GM19043 (cell line): ENCODE measurements at regions not wholly inside any gene's neighbourhood (a gene's known extent, or its start where the extent isn't known, plus 50 kb on each side); places are given as distances from the start of the nearest gene placed in this dataset.
"Not testable (repeated sequence)": the region's sequence is repeated elsewhere in the genome, so short reads cannot be mapped to it uniquely, and the experiment has no call there.

Source experiments
- ATAC-seq: cut with Tn5 transposase; IDR thresholded peaks from one replicate; pipeline ENCODE4 v1.9.1; 2021; ENCODE audit warnings: low read depth; ENCODE audit not compliant: unreplicated experiment

DNA sequence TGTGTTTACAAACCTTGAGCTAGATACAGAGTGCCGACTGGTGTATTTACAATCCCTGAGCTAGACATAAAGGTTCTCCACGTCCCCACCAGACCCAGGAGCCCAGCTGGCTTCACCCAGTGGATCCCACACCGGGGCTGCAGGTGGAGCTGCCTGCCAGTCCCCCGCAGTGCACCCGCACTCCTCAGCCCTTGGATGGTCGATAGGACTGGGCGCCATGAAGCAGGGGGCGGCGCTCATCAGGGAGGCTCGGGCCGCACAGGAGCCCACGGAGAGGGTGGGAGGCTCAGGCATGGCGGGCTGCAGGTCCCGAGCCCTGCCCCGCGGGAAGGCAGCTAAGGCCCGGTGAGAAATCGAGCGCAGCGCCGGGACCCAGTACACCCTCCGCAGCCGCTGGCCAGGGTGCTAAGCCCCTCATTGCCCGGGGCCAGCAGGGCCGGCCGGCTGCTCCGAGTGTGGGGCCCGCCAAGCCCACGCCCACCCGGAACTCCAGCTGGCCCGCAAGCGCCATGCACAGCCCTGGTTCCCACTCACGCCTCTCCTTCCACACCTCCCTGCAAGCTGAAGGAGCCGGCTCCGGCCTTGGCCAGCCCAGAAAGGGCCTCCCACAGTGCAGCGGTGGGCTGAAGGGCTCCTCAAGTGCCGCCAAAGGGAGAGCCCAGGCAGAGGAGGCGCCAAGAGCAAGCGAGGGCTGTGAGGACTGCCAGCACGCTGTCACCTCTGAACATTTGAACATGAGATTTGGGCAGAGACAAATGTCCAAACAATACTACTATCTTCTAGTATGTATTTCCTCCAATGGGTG lies 1820.7 kb downstream of the NCAM2 start:
- ATAC-seq: not testable (repeated sequence)

DNA sequence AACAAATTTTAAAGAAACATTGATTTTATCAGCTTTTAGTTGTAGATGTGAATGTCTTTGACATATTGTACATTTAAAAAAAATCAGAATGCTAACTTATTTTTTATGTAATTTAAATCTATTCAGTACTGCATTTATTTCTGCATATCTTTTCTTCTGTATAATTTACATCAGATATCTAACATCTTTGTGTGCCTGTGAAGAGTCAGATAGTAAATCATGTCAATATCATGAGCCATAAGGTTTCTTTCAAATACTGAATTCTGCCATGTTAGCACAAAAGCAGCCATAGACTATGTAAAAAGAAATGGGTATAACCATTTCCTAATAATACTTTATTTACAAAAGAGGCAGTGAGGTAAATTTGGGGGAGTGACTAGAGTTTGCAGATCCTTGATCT lies 1829.2 kb downstream of the NCAM2 start:
- ATAC-seq: no peak

DNA sequence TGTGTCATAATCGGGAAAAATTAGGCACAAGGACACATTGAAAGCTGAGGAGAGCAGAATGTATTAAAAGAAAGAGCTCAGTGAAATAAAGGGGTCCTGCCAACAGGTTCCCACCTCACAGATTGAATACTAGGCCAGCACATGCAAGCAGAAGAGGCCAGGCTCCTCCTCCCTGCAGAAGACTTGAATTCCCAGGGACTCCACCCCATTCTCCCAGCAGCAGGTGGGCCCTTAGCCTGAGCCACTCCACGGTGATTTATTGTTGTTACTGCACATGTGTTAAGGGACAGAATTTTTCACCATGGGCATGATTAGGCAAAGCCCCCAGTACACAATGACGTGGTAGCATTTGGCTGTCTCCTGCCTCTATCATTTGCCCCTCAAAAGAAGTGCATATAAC lies 1844.7 kb downstream of the NCAM2 start:
- no peak for ATAC-seq

DNA sequence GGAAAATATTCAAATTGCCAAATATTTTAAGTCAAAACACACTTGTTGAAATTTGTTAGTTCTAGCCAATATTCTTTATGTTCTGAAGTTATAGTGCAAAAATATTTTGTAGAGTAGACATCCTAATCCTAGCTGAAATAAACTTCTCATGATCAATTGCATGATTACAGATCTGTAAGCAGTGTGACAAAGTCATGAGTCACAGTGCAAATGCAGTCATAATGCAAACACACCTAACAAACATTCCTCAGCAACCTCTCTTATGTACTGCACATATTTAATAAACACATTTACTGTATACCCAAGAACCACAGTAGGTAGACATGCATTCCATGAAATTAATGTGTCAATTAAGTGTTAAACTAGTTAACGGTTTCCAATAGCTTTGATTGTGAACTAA lies 1857.4 kb downstream of the NCAM2 start:
- no peak for ATAC-seq

DNA sequence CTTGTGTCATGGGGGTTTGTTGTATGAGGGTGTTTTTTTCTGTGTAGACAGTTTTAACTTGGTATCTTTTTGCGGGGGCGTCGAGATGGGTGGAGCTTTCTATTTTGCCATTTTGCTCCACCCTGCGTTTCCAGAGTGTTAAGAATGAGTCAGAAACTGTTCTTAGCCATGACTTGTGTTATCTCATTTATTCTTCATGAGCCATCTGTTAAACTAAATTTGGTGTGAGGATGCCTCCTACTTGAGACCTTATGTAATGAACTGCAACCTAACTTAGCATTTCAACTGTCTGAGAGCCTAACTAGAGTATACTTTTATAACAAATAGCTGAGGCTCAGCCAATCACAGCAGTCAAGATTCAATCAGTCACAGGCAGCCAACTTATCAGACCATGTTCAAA lies 1873.5 kb downstream of the NCAM2 start:
- no peak for ATAC-seq

DNA sequence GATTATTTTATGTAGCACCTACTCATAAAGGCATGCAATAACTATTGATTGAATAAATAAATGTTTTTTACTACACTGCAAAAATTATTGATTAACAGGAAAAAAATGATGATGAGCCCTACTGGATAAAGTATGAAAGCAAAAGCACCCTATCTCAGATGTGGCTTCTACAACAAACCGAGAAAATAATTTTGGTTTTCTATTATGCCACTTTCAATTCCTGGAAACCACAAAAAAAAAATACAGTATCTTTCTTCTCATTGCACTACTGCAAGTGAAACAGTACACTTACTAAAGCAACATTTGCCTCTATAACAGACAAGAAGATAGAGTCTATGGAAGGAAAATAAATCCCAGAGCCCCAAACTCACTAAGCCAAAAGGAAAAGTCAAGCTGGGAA lies 1882.4 kb downstream of the NCAM2 start:
- ATAC-seq: no peak

DNA sequence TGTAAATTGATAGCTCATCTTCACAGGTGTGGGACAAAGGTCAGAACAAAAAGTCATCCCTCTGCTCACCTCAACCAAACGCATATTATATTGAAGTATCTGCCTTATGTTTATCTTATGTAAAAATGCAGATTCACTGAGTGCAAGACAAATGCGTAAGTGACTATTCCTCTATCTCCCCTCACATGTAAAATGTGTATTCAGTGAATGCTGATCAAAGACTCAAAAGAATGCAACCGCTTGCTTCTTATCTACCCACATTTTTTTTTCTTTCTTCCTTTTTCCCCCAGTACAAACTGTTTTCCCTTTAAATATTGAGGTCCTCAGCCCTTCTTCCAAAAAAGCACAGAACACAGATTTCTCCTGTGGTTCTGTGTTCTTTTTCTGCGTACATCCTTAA lies 1882.9 kb downstream of the NCAM2 start:
- no peak for ATAC-seq

DNA sequence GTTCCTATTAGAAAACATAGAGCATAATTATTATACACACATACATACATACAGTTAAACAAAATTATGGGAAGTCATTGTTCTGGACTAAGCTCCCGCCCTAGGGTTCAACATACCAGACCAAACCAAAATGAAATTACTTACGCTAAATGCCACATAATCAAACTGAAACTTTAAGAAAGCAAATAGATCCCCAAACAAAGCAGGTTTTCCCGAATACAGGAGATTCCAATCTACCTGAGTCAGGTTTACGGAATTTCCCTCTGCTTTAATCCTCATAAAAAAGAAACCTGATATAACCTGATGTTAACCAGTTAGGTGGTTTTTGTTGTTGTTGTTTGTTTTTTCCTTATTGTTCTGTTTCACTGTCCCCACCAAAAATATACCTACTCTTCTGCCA lies 1886.9 kb downstream of the NCAM2 start:
- ATAC-seq: no peak

DNA sequence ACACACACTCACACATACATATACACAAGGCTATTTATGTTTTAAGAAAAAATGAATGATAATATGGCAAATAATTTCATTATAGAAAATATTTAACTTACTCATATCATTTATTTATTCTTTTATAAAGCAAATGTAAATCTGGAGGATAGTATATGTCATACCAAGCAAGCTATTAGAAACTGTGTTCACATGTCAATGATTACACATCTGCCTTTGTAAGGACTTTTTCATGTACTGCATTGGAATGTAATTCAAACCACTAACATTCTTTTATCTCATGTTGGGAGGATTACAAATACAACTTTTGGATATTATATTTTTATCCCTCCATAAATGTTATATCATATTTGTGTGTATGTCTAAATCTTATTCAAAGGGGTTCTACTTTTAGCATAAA lies 1887.4 kb downstream of the NCAM2 start:
- ATAC-seq: no peak

DNA sequence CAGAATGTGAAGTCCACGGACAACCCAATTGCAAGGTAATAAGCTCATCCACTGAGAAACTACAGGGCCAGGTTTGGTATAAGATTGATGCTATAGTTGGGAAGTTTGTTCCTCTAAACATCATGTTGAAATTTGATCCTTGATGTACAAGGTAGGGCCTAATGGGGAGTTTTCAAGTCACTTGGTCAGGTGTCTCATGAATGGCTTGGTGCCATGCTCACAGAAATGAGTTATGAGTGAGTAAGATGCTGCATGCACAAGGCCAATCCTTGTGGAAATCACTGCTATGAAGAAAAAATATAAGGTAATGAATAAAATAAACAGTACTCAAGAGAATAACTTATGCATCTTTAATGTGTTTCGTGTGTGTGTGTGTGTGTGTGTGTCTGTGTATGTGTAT lies 1891.2 kb downstream of the NCAM2 start:
- ATAC-seq: no peak

DNA sequence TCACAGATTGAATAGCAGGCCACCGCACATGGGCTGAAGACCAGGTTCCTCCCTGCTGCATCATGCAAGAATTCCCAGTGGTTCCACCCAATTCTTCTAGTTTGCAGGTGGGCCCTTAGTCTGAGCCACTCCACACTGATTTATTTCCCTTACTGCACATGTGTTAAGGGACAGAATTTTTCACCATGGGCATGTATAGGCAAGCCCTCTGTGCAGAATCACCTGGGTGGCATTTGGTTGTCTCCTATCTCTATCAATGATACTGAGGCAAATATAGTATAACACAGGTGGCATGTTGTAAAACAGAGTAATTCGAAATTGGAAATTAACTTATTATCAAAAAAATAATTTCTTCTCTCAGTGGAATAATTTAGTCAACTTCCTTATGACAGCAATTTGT lies 1892.4 kb downstream of the NCAM2 start:
- ATAC-seq: no peak

DNA sequence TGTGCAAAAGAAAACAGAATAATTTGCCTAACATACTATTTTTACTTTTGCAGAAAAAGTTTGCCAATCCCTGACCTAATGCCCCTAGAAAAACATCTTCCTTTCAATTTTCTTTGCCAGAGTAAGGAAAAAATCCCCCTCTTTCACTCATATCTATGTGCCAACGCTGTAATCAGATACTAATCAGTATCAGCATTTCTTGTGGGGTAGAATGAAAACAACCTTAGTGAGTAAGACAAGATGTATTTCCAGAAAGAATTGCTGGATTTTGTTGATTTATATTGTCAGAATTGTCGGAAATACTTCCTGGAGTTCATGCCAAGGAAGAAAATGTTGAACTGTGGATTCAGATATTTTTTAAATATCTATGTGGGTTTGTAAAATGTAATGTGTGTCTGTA lies 1893.8 kb downstream of the NCAM2 start:
- no peak for ATAC-seq

DNA sequence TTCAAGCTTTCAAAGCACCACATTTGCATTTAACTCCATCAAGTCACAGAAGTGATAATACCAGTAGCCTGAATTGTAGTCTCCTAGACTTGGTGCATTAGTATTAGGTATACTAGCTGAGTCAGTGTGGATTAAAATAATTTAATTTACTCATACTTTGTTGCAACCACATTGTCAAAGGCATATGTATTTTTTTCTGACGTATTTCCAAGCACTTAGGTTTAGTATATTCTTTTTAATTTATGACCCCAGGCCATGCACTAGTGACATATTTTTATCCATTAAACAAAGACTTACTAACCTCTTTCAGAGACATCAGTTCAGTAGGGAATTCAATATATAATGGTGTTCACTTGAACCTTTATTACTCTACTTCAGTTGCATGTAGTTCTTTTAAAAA lies 1894.5 kb downstream of the NCAM2 start:
- ATAC-seq: no peak

DNA sequence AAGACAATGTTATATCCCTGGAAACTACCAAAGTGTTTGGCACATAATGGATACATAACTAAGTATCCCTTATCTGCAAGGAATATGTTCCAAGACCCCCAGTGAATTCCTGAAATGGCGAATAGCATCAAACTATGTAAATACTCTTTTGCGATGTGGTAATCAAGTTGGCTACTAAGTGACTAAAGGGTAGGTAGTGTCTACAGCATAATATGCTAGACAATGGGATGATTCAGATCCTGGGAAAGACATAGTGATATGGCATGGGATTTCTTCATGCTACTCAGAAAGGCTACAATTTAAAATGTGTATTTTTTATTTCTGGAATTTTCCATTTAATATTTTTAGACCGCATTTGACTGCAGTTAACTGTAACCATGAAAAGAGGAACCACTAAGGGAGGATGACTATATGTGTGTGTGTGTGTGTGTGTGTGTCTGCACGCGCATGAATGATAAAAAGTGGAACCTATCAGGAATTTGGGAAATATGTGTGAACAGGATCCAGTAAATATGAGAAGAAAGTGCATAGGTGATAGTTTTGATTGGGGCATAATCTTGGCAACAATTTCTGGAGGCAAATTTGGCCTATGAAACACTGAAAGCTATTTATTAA lies 1899.9 kb downstream of the NCAM2 start:
- ATAC-seq: no peak

DNA sequence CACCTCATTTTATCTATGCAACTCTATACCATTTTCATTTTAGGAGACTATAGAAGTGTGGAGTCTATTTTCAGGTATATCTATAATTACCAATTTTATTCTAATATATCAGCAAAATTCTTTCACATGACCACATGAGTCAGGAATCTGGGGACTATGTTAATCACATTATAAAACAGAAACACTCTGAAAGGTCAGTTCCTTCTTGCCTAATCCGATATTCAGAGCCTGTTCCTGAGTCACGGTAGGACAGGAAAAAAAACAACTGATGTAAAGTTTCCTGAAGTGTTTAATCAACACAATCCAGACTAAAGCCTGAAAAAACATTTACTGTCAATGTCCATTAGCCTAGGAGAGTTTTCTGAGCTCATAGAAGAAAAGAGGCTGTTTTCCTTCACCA lies 1902.3 kb downstream of the NCAM2 start:
- ATAC-seq: no peak

DNA sequence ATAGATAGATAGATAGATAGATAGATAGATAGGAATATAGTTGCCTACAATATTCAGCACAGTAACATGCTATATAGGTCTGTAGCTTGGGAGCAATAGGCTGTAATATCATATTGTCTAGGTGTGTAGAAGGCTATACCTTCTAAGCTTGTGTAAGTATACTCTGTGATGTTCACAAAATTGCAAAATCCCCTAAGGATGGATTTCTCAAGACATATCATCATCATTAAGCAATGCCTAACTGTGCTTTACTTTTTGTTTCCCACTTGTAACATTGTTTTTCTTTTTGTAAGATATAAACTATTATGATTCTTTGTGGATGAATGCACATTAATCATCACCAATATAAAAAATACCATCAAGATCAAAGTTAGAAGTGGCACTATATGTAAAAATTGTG lies 1905.6 kb downstream of the NCAM2 start:
- ATAC-seq: no peak

DNA sequence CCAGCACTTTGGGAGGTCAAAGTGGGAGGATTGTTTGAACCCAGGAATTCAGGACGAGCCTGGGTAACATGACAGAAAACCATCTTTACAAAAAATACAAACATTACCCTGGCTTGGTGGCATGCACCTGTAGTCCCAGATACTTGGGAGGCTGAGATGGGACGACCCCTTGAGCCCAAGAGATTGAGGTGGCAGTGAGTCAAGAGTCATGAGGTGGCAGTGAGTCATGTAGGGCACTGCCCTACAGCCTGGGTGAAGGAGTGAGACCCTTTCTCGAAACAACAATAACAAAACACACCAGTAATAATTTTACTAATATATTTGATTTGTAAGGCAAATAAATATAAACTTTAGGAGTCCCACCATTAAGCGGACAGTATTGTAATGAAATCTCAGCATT lies 1906.2 kb downstream of the NCAM2 start:
- ATAC-seq: no peak

DNA sequence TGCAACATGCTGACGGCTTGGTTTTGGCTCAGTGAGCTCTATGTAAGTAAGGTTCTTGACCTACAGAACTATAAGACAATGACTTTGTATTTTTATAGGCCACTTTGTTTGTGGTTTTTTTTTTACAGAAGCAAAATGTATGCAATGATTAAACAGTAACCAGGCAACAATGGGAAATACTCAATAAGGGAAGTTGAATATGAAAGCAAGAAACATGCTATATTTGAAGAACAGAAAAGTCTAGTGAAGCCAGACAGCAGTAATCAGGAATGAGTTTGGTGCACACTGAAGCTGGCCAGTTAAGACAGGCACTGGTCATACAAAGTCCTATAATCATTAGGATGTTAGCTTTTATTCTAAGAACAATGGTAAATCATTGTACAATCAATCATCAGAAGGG lies 1926.8 kb downstream of the NCAM2 start:
- no peak for ATAC-seq

DNA sequence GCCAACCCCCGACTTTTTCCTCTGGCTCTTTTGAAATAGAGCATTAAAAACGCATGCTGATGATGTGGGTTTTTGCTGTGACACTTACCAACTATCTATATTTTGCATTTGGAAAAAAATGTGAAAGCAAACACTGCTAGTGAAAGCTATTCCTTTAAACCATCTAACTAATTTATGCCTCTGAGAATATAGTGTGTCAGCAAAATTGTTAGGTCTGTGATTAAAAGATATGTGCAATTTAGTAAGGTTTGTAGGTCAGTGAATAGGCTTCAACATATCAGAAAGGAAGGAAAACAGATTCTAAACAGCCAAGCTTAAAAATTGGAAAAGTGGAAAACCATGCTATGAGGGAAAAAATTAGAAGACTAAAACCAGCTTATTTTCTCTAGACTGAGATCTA lies 1929.3 kb downstream of the NCAM2 start:
- ATAC-seq: no peak

DNA sequence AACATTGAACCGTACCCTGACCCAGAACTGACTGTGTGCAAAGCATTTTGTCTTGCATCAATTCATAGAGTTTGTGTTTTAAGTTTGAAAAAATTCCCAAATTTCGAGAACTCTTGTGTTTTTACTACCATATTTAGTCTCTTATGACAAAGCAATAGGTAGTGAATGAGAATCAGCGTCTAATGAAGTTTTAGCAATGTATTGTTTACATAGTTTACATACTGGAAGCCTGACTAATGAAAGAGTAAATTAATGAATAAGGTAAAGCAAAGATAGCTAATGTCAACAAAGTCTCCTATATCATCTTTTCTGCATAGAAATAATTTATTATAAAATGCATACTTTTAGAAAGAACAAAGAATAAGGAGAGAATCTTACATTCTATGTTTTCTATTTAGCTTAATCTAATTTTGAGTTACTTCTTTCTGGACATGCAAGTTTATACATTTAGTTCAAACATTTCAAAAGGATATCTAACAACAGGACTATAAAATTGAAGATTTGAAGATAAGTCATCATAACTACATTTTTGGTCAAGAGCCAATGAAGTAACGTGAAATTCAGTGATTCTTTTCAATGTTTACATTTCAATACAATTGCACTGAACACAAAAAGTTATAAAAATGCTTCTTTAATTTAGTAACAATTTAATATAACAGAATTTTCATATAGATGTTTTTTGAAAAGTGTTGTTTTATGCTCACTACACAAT lies 1943.7 kb downstream of the NCAM2 start:
- ATAC-seq: no peak

DNA sequence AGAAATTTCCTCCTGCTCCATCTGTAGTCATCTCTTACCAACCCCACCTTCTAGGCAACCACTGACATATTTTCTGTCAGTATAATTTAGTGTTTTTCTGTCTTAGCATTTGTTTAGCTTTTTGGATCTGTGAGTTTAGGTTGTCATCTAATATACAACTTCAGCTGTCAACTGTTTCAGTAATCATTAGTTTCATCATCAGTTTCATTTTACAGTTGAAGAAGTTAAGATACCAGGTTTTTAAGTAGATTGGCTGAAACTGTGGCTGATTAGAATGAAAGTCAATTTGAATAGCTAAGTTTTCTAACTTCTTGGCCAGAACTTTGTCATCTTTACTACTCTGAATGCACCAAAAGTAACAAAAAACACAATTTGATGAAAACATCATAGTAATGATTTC lies 1957.3 kb downstream of the NCAM2 start:
- ATAC-seq: no peak

DNA sequence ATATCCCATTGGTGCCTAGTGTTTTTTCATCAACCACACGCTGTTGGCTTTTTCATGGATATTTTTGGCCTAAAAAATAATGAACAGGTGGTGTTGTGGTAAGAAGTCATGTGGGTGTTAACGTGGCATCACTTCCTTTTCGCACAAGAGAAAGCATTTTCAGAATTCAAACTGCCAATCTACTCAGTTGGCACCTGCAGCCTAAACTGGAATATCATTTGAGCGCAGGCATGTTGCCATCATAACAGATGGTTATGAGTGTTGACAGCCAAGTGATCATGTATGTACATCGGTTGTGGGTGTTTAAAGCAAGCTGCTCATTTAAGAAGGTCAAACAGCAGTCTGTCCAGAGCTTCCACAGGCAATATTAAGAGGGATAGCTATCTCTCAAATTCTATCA lies 1963.0 kb downstream of the NCAM2 start:
- ATAC-seq: no peak
